WTC11 (cell line): ENCODE measurements at regions not wholly inside any gene's neighbourhood (a gene's known extent, or its start where the extent isn't known, plus 50 kb on each side); places are given as distances from the start of the nearest gene placed in this dataset.
"Not testable (repeated sequence)": the region's sequence is repeated elsewhere in the genome, so short reads cannot be mapped to it uniquely, and the experiment has no call there.

ENCODE experiments used
- ESRRA ChIP-seq: sonication (generic); formaldehyde crosslinking; IDR thresholded peaks from 2 replicates; pipeline ENCODE4 v1.8.1; 2022; ENCODE audit warnings: mild to moderate bottlenecking, missing genetic modification reagents, borderline replicate concordance
- TF ChIP-seq, protein P1 (sequence below): fragments of 200-600 bp; IDR thresholded peaks from 2 replicates; pipeline ENCODE4 v1.8.0; 2022; ENCODE audit warnings: antibody characterized with exemption
- TF ChIP-seq, protein P2 (sequence below): sonication (generic); formaldehyde crosslinking; IDR thresholded peaks from 2 replicates; pipeline ENCODE4 v1.8.1; 2023; ENCODE audit warnings: mild to moderate bottlenecking, missing genetic modification reagents
- TF ChIP-seq, protein P3 (sequence below): sonication (generic); formaldehyde crosslinking; IDR thresholded peaks from 2 replicates; pipeline ENCODE4 v1.8.0; 2022; ENCODE audit warnings: mild to moderate bottlenecking, missing genetic modification reagents
- TF ChIP-seq, protein P4 (sequence below): sonication (generic); formaldehyde crosslinking; IDR thresholded peaks from 2 replicates; pipeline ENCODE4 v1.8.0; 2022; ENCODE audit warnings: mild to moderate bottlenecking, missing genetic modification reagents
- TF ChIP-seq, protein P5 (sequence below): fragments of 250-450 bp; sonication (Bioruptor Pico); IDR thresholded peaks from 2 replicates; pipeline ENCODE4 v1.9.0; 2021; ENCODE audit warnings: mild to moderate bottlenecking

DNA sequence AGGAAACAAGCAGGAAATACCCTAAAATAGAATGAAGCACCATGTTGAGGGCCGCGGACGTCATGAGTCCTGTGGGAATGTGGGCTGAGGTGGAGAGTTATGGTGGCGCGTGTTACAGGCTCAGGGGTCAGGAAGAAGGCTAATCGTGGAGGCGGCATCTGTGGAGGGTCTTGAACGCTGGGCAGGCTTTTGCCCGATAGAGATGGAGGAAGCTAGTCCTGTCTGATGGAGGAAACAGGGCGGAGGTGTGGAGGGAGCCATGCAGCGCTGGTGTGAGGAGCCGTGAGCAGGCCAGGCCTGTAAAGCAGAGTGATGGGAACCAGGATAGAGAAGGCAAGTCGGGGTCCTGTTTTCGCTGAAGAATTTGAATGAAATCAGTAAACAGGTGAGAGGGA lies 4566.1 kb upstream of the OR11H1 start:
- TF ChIP-seq, protein P1, sequence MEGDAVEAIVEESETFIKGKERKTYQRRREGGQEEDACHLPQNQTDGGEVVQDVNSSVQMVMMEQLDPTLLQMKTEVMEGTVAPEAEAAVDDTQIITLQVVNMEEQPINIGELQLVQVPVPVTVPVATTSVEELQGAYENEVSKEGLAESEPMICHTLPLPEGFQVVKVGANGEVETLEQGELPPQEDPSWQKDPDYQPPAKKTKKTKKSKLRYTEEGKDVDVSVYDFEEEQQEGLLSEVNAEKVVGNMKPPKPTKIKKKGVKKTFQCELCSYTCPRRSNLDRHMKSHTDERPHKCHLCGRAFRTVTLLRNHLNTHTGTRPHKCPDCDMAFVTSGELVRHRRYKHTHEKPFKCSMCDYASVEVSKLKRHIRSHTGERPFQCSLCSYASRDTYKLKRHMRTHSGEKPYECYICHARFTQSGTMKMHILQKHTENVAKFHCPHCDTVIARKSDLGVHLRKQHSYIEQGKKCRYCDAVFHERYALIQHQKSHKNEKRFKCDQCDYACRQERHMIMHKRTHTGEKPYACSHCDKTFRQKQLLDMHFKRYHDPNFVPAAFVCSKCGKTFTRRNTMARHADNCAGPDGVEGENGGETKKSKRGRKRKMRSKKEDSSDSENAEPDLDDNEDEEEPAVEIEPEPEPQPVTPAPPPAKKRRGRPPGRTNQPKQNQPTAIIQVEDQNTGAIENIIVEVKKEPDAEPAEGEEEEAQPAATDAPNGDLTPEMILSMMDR = not testable (repeated sequence)
- TF ChIP-seq, protein P2, sequence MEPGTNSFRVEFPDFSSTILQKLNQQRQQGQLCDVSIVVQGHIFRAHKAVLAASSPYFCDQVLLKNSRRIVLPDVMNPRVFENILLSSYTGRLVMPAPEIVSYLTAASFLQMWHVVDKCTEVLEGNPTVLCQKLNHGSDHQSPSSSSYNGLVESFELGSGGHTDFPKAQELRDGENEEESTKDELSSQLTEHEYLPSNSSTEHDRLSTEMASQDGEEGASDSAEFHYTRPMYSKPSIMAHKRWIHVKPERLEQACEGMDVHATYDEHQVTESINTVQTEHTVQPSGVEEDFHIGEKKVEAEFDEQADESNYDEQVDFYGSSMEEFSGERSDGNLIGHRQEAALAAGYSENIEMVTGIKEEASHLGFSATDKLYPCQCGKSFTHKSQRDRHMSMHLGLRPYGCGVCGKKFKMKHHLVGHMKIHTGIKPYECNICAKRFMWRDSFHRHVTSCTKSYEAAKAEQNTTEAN = not testable (repeated sequence)
- TF ChIP-seq ESRRA (CRISPR knock-in tag) = not testable (repeated sequence)
- TF ChIP-seq, protein P3, sequence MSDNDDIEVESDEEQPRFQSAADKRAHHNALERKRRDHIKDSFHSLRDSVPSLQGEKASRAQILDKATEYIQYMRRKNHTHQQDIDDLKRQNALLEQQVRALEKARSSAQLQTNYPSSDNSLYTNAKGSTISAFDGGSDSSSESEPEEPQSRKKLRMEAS (CRISPR knock-in tag) = not testable (repeated sequence)
- TF ChIP-seq, protein P4, sequence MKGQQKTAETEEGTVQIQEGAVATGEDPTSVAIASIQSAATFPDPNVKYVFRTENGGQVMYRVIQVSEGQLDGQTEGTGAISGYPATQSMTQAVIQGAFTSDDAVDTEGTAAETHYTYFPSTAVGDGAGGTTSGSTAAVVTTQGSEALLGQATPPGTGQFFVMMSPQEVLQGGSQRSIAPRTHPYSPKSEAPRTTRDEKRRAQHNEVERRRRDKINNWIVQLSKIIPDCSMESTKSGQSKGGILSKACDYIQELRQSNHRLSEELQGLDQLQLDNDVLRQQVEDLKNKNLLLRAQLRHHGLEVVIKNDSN (CRISPR knock-in tag) = not testable (repeated sequence)
- TF ChIP-seq, protein P5, sequence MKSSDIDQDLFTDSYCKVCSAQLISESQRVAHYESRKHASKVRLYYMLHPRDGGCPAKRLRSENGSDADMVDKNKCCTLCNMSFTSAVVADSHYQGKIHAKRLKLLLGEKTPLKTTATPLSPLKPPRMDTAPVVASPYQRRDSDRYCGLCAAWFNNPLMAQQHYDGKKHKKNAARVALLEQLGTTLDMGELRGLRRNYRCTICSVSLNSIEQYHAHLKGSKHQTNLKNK (CRISPR knock-in tag) = not testable (repeated sequence)
